IMR-90 (cell line): ENCODE measurements at regions not wholly inside any gene's neighbourhood (a gene's known extent, or its start where the extent isn't known, plus 50 kb on each side); places are given as distances from the start of the nearest gene placed in this dataset.

ENCODE experiments used
- ATAC-seq: fragments of 200-7000 bp; cut with Tn5 transposase; 2 replicates; pipeline ENCODE4 v1.9.1; 2020; ENCODE audit warnings: low read depth, mild to moderate bottlenecking, moderate library complexity
- BruUV-seq: library from RNA; stranded (reverse); fragments of 400-500 nt; replicated peaks from 2 replicates; lab custom pipeline; 2021; lab: Mats Ljungman, UMichigan
- CTCF ChIA-PET: fragments of 300-600 bp; formaldehyde crosslinking; extraction: SDS; loops from one replicate; lab custom pipeline; 2021; ENCODE audit warnings: antibody characterized with exemption; lab: Yijun Ruan, JAX
- POLR2A ChIA-PET: fragments of 300-600 bp; sonication (Branson Sonifier 250); formaldehyde crosslinking; loops from one replicate; lab custom pipeline; 2022; ENCODE audit warnings: antibody characterized with exemption; ENCODE audit not compliant: unreplicated experiment; lab: Charles Lee
- DNase-seq: peaks from one replicate; pipeline ENCODE4 v3.0.0; 2013
- H2AFZ ChIP-seq: replicated peaks from 2 replicates; pipeline ENCODE3; 2013; ENCODE audit warnings: low read length, mild to moderate bottlenecking; ENCODE audit not compliant: poor library complexity
- H2AK5ac ChIP-seq: 2 replicates; pipeline ENCODE4 v1.6.1; 2013; ENCODE audit warnings: low read depth, low read length, inconsistent platforms
- H2AK9ac ChIP-seq: replicated peaks from 2 replicates; pipeline ENCODE3; 2013; ENCODE audit warnings: mild to moderate bottlenecking, low read depth, low read length, moderate library complexity; ENCODE audit not compliant: poor library complexity
- H2BK120ac ChIP-seq: 2 replicates; pipeline ENCODE4 v1.6.1; 2013; ENCODE audit warnings: low read depth, low read length, inconsistent platforms
- H2BK15ac ChIP-seq: 3 replicates; pipeline ENCODE4 v1.6.1; 2013; ENCODE audit warnings: low read depth, low read length, inconsistent platforms
- H2BK20ac ChIP-seq: 2 replicates; pipeline ENCODE4 v1.6.1; 2013; ENCODE audit warnings: low read depth, mild to moderate bottlenecking, inconsistent platforms, low read length, moderate library complexity
- H2BK5ac ChIP-seq: 2 replicates; pipeline ENCODE4 v1.6.1; 2013; ENCODE audit warnings: mild to moderate bottlenecking, low read depth, low read length, inconsistent platforms; ENCODE audit not compliant: poor library complexity, severe bottlenecking
- H3K14ac ChIP-seq: replicated peaks from 2 replicates; pipeline ENCODE4 v1.6.1; 2013; ENCODE audit warnings: low read depth, low read length, inconsistent platforms
- H3K18ac ChIP-seq: 2 replicates; pipeline ENCODE4 v1.6.1; 2013; ENCODE audit warnings: low read depth, low read length, control low read depth
- H3K23ac ChIP-seq: 2 replicates; pipeline ENCODE4 v1.6.1; 2013; ENCODE audit warnings: low read depth, low read length, inconsistent platforms
- H3K27ac ChIP-seq: 2 replicates; pipeline ENCODE4 v1.5.1; 2013; ENCODE audit warnings: mild to moderate bottlenecking, control low read depth, low read length; ENCODE audit not compliant: insufficient read depth
- H3K27me3 ChIP-seq: 2 replicates; pipeline ENCODE4 v1.6.1; 2013; ENCODE audit warnings: low read length; ENCODE audit not compliant: control insufficient read depth, insufficient read depth
- H3K36me3 ChIP-seq: 2 replicates; pipeline ENCODE4 v1.6.1; 2013; ENCODE audit warnings: low read length, mixed read lengths; ENCODE audit not compliant: control insufficient read depth, insufficient read depth
- H3K4ac ChIP-seq: 2 replicates; pipeline ENCODE4 v1.6.1; 2013; ENCODE audit warnings: low read depth, low read length, inconsistent platforms
- H3K4me1 ChIP-seq: 2 replicates; pipeline ENCODE4 v1.6.1; 2013; ENCODE audit warnings: low read length, mixed read lengths; ENCODE audit not compliant: control insufficient read depth, insufficient read depth
- H3K4me2 ChIP-seq: 2 replicates; pipeline ENCODE4 v1.6.1; 2013; ENCODE audit warnings: low read depth, mild to moderate bottlenecking, control low read depth, low read length, moderate library complexity
- H3K4me3 ChIP-seq: 2 replicates; pipeline ENCODE4 v1.5.1; 2013; ENCODE audit warnings: low read depth, mild to moderate bottlenecking, control low read depth, low read length, moderate library complexity; ENCODE audit not compliant: insufficient read depth
- H3K56ac ChIP-seq: 2 replicates; pipeline ENCODE4 v1.6.1; 2013; ENCODE audit warnings: low read length, inconsistent platforms; ENCODE audit not compliant: insufficient read depth; ENCODE audit errors: extremely low read depth
- H3K79me1 ChIP-seq, 2 experiments: 2 replicates each; pipeline ENCODE4 v1.6.1; 2013; ENCODE audit warnings: low read length in 2 of 2, inconsistent platforms in 1 of 2, low read depth in 1 of 2
- H3K9ac ChIP-seq: 2 replicates; pipeline ENCODE4 v1.6.1; 2013; ENCODE audit warnings: low read depth, low read length, control low read depth
- H3K9me1 ChIP-seq: 2 replicates; pipeline ENCODE4 v1.6.1; 2013; ENCODE audit warnings: low read length, inconsistent platforms; ENCODE audit not compliant: insufficient read depth
- H3K9me3 ChIP-seq: 2 replicates; pipeline ENCODE4 v1.6.1; 2013; ENCODE audit warnings: low read length; ENCODE audit not compliant: control insufficient read depth, insufficient read depth
- H4K20me1 ChIP-seq: 2 replicates; pipeline ENCODE4 v1.6.1; 2013; ENCODE audit warnings: low read length, inconsistent platforms; ENCODE audit not compliant: insufficient read depth
- H4K5ac ChIP-seq: 2 replicates; pipeline ENCODE4 v1.6.1; 2013; ENCODE audit warnings: mild to moderate bottlenecking, low read depth, low read length, control low read depth
- H4K8ac ChIP-seq, 2 experiments: 2 replicates each; pipeline ENCODE4 v1.6.1; 2013; ENCODE audit warnings: low read depth in 2 of 2, low read length in 2 of 2, control low read depth in 1 of 2, inconsistent platforms in 1 of 2
- H4K91ac ChIP-seq: 2 replicates; pipeline ENCODE4 v1.6.1; 2013; ENCODE audit warnings: low read depth, low read length, inconsistent platforms; ENCODE audit not compliant: insufficient read depth
- BHLHE40 ChIP-seq: fragments of 150-350 bp; IDR thresholded peaks from 2 replicates; pipeline ENCODE4 v1.6.1; 2016; ENCODE audit warnings: mild to moderate bottlenecking, low read depth, low read length
- CEBPB ChIP-seq: IDR thresholded peaks from 2 replicates; pipeline ENCODE4 v1.6.1; 2012; ENCODE audit warnings: low read depth, low read length, improper control_type of control experiment
- CHD1 ChIP-seq: IDR thresholded peaks from 2 replicates; pipeline ENCODE4 v1.6.1; 2012; ENCODE audit warnings: low read depth, low read length, improper control_type of control experiment
- CTCF ChIP-seq: conservative IDR thresholded peaks from 2 replicates; pipeline ENCODE4 v1.5.1; 2012; ENCODE audit warnings: mild to moderate bottlenecking, low read depth, low read length, improper control_type of control experiment
- ELK1 ChIP-seq: fragments of 150-350 bp; IDR thresholded peaks from 2 replicates; pipeline ENCODE4 v1.6.1; 2016; ENCODE audit warnings: low read depth, mild to moderate bottlenecking, low read length, moderate library complexity, borderline replicate concordance
- FOS ChIP-seq: fragments of 150-350 bp; IDR thresholded peaks from 2 replicates; pipeline ENCODE4 v1.6.1; 2016; ENCODE audit warnings: low read depth, low read length
- MAFK ChIP-seq: IDR thresholded peaks from 2 replicates; pipeline ENCODE4 v1.6.1; 2012; ENCODE audit warnings: low read depth, low read length, improper control_type of control experiment
- MAZ ChIP-seq: IDR thresholded peaks from 2 replicates; pipeline ENCODE4 v1.6.1; 2012; ENCODE audit warnings: low read depth, mild to moderate bottlenecking, low read length, improper control_type of control experiment, moderate library complexity, borderline replicate concordance
- MXI1 ChIP-seq: IDR thresholded peaks from 2 replicates; pipeline ENCODE4 v1.6.1; 2012; ENCODE audit warnings: low read depth, mild to moderate bottlenecking, low read length, moderate library complexity, borderline replicate concordance
- NFE2L2 ChIP-seq: fragments of 150-350 bp; IDR thresholded peaks from 2 replicates; pipeline ENCODE4 v1.6.1; 2016; ENCODE audit warnings: low read depth, mild to moderate bottlenecking, low read length
- POLR2A ChIP-seq: IDR thresholded peaks from 2 replicates; pipeline ENCODE4 v1.6.1; 2012; ENCODE audit warnings: mild to moderate bottlenecking, low read depth, low read length
- RAD21 ChIP-seq: IDR thresholded peaks from 2 replicates; pipeline ENCODE4 v1.6.1; 2012; ENCODE audit warnings: low read length, improper control_type of control experiment
- RCOR1 ChIP-seq: IDR thresholded peaks from 2 replicates; pipeline ENCODE4 v1.6.1; 2012; ENCODE audit warnings: mild to moderate bottlenecking, low read length, improper control_type of control experiment; ENCODE audit not compliant: insufficient replicate concordance
- RFX5 ChIP-seq: IDR thresholded peaks from 2 replicates; pipeline ENCODE4 v1.8.0; 2012; ENCODE audit warnings: low read depth, mild to moderate bottlenecking, low read length, moderate library complexity
- SMC3 ChIP-seq: fragments of 150-350 bp; IDR thresholded peaks from 2 replicates; pipeline ENCODE4 v1.6.1; 2016; ENCODE audit warnings: low read depth, mild to moderate bottlenecking, antibody characterized with exemption, low read length, moderate library complexity
- USF2 ChIP-seq: fragments of 150-350 bp; IDR thresholded peaks from 2 replicates; pipeline ENCODE4 v1.6.1; 2017; ENCODE audit warnings: mild to moderate bottlenecking, antibody characterized with exemption, low read length, low read depth
- WGBS, 2 experiments: methylation state at CpG; one replicate each; pipeline versions ENCODE4 v1.1.5 to v1.1.7; 2013; ENCODE audit warnings: missing lambda C conversion rate in 2 of 2; ENCODE audit not compliant: insufficient read length in 1 of 2; ENCODE audit errors: extremely low coverage in 2 of 2; 5-methylcytosine and 5-hydroxymethylcytosine counted together
- dilution Hi-C: fragments of 300-500 bp; cut with HindIII; formaldehyde crosslinking; loops from one replicate; pipeline ENCODE4 v1.14.3; 2018; ENCODE audit warnings: low sequenced_read_pairs; ENCODE audit not compliant: unreplicated experiment
- in situ Hi-C: fragments of 300-500 bp; cut with MboI; formaldehyde crosslinking; loops from 3 replicates; pipeline ENCODE4 v1.14.3; 2019; ENCODE audit warnings: low sequenced_read_pairs, inconsistent platforms, mixed read lengths
- intact Hi-C: fragments of 100-400 bp; cut with micrococcal nuclease; formaldehyde crosslinking; loops from 2 replicates; pipeline ENCODE4 v1.10.0; 2022

GRCh38 chr16:87119748-87120147, 197.4 kb downstream of the C16orf95 start:
- Histone ChIP-seq H3K4me2 (no peak overlapping the region), H4K91ac (no peak overlapping the region), H3K4me1 (no peaks in the 10 kb centered on the region), H3K23ac (no peak overlapping the region), H2AK9ac (no peak overlapping the region), H4K8ac (no peak overlapping the region), H3K18ac (no peak overlapping the region), H3K9ac (no peak overlapping the region), H3K4me3 (no peak overlapping the region), H2BK120ac (no peak overlapping the region), H2AFZ (no peak overlapping the region), H2BK15ac (no peak overlapping the region), H2AK5ac (no peak overlapping the region), H2BK20ac (no peak overlapping the region), H3K9me3 (peaks cover 10% of the 10 kb centered on the region), H4K20me1 (no peaks in the 10 kb centered on the region), H4K5ac (no peak overlapping the region), H3K79me1 (no peaks in the 10 kb centered on the region), H3K56ac (no peak overlapping the region), H3K4ac (no peak overlapping the region), H3K27ac (no peak overlapping the region), H2BK5ac (no peak overlapping the region), H3K9me1 (peaks cover 4% of the 10 kb centered on the region), H3K27me3 (peaks cover 33% of the 10 kb centered on the region), H3K14ac (no peak overlapping the region), H3K36me3 (no peaks in the 10 kb centered on the region)
- WGBS, 2 experiments = 90% methylated on average over 2 of the region's 9 CpGs; no CpG with 5 or more reads in 1 of the 2 experiments
- ChIA-PET CTCF (no interaction called here), POLR2A (no interaction called here)
- TF ChIP-seq CEBPB (no peak), MXI1 (no peak), CTCF (no peak), CHD1 (no peak), MAFK (no peak), RFX5 (no peak), FOS (no peak), SMC3 (no peak), ELK1 (no peak), NFE2L2 (no peak), MAZ (no peak), USF2 (no peak), RCOR1 (no peak), BHLHE40 (no peak), RAD21 (no peak), POLR2A (no peak)
- in situ Hi-C loops (no loop called here), dilution Hi-C loops (no loop called here), intact Hi-C loops (no loop called here)
- ATAC-seq (no peak), DNase-seq (no peak)
- no TSS peak for BruUV-seq
